ENCODE measurements at regions not wholly inside any gene's neighbourhood (a gene's known extent, or its start where the extent isn't known, plus 50 kb on each side); places are given as distances from the start of the nearest gene placed in this dataset.

DNA sequence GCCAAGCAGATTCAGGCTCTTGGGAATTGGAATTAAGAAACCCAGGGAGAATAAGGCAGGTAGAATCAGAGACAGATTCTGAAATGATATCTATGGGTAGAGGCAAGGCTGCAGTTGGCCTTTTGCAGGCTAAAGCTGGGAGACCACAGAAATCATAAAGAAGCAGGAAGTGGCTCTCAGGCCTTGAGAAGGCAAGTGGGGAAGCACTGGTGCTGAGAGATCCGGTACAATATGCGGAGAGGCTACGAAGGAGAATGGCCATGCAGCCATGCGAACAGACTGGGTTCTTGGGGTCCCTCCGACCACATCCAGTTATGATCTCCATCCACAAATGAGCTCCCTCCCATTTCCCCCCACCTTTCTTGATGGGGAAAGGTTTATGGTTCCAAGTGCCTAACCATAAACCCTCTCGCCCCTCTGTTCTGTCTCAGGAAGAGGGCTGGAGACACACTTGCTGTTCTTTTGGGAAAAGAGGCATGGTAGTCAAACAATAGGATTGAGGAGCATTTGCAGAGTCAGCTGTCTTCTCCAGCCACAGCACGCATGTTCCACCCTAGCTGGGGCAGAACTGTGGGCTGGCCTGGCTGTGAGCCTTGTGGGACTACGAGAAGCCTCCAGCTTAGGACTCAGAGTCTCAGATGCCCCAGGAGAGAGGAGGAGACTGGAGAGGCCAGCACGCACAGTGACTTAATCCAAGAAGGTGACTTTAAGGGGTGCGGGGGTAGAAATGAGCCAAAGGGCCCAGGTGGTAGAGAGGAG lies 99.6 kb downstream of the RPLP1 start:
- H3K27ac ChIP-seq (ENCODE audit: low read length), result no peak overlapping the region
- no peaks in the 10 kb centered on the region for H3K9me3 ChIP-seq (replicated peaks; ENCODE audit: insufficient read depth, low read length)

GRCh38 chr15:69553686-69554085 lies 101.1 kb downstream of the RPLP1 start:
- no peaks in the 10 kb centered on the region for H3K9me2 ChIP-seq (replicated peaks; ENCODE audit: insufficient read depth, low read length)

More for the DNA sequence above, 99.6 kb downstream of the RPLP1 start:
- Histone ChIP-seq H4K20me1 (ENCODE audit: insufficient read depth, low read length) (no peaks in the 10 kb centered on the region), H3F3A (ENCODE audit: insufficient read depth, low read length) (no peaks in the 10 kb centered on the region), H3K9ac (ENCODE audit: low read length) (no peak overlapping the region), H3K79me2 (ENCODE audit: low read length) (no peaks in the 10 kb centered on the region), H2AFZ (ENCODE audit: low read length) (no peak overlapping the region), H3K27me3 (replicated peaks; ENCODE audit: insufficient read depth, low read length) (no peaks in the 10 kb centered on the region; the same call in 1 of the 2 replicates), H3K36me3 (replicated peaks; ENCODE audit: insufficient read depth, low read length) (no peaks in the 10 kb centered on the region), H3K4me1 (ENCODE audit: low read length) (no peaks in the 10 kb centered on the region), H3K4me2 (ENCODE audit: low read depth, low read length) (no peak overlapping the region), H3K4me3 (ENCODE audit: low read length) (no peak overlapping the region), H3K9me2 (replicated peaks; ENCODE audit: insufficient read depth, low read length) (no peaks in the 10 kb centered on the region)
- no peak for TF ChIP-seq CTCF (IDR thresholded peaks at IDR 0.05; ENCODE audit: low read length)
- no peak for TF ChIP-seq EZH2phosphoT487 (IDR thresholded peaks at IDR 0.05; ENCODE audit: low read length)
- TF ChIP-seq EZH2 (optimal IDR thresholded peaks at IDR 0.05; ENCODE audit: low read depth, low read length), result no peak
- no peak for DNase-seq

GRCh38 chr15:69554279-69554961 lies 101.8 kb downstream of the RPLP1 start:
- H3F3A ChIP-seq (ENCODE audit: insufficient read depth, low read length), result no peaks in the 10 kb centered on the region
- H3K4me3 ChIP-seq (ENCODE audit: low read length), result no peak overlapping the region
- H3K36me3 ChIP-seq (replicated peaks; ENCODE audit: insufficient read depth, low read length), result no peaks in the 10 kb centered on the region
- H3K27me3 ChIP-seq (replicated peaks; ENCODE audit: insufficient read depth, low read length), result no peaks in the 10 kb centered on the region
- no peak overlapping the region for H3K4me2 ChIP-seq (ENCODE audit: low read depth, low read length)
- no peak overlapping the region for H2AFZ ChIP-seq (ENCODE audit: low read length)
- H3K79me2 ChIP-seq (ENCODE audit: low read length), result no peaks in the 10 kb centered on the region
- no peaks in the 10 kb centered on the region for H3K9me3 ChIP-seq (replicated peaks; ENCODE audit: insufficient read depth, low read length)
- no peaks in the 10 kb centered on the region for H4K20me1 ChIP-seq (ENCODE audit: insufficient read depth, low read length)
- no peaks in the 10 kb centered on the region for H3K9me2 ChIP-seq (replicated peaks; ENCODE audit: insufficient read depth, low read length)
- no peak overlapping the region for H3K9ac ChIP-seq (ENCODE audit: low read length)
- TF ChIP-seq CTCF (IDR thresholded peaks at IDR 0.05; ENCODE audit: low read length) (no peak), EZH2 (optimal IDR thresholded peaks at IDR 0.05; ENCODE audit: low read depth, low read length) (no peak), EZH2phosphoT487 (IDR thresholded peaks at IDR 0.05; ENCODE audit: low read length) (no peak)
- no peak for DNase-seq
- H3K4me1 ChIP-seq (ENCODE audit: low read length), result no peaks in the 10 kb centered on the region
- no peak overlapping the region for H3K27ac ChIP-seq (ENCODE audit: low read length)

More at GRCh38 chr15:69553686-69554085, 101.1 kb downstream of the RPLP1 start:
- no peaks in the 10 kb centered on the region; the same call in 1 of the 2 replicates for H3K27me3 ChIP-seq (replicated peaks; ENCODE audit: insufficient read depth, low read length)
- H3K36me3 ChIP-seq (replicated peaks; ENCODE audit: insufficient read depth, low read length), result no peaks in the 10 kb centered on the region
- H3K79me2 ChIP-seq (ENCODE audit: low read length), result no peaks in the 10 kb centered on the region
- no peaks in the 10 kb centered on the region for H4K20me1 ChIP-seq (ENCODE audit: insufficient read depth, low read length)
- no peak overlapping the region for H2AFZ ChIP-seq (ENCODE audit: low read length)
- H3K27ac ChIP-seq (ENCODE audit: low read length), result no peak overlapping the region
- TF ChIP-seq EZH2phosphoT487 (IDR thresholded peaks at IDR 0.05; ENCODE audit: low read length) (no peak), CTCF (IDR thresholded peaks at IDR 0.05; ENCODE audit: low read length) (no peak), EZH2 (optimal IDR thresholded peaks at IDR 0.05; ENCODE audit: low read depth, low read length) (no peak)
- H3K4me2 ChIP-seq (ENCODE audit: low read depth, low read length), result no peak overlapping the region
- H3K9ac ChIP-seq (ENCODE audit: low read length), result no peak overlapping the region
- no peaks in the 10 kb centered on the region for H3K4me1 ChIP-seq (ENCODE audit: low read length)
- no peaks in the 10 kb centered on the region for H3F3A ChIP-seq (ENCODE audit: insufficient read depth, low read length)
- H3K4me3 ChIP-seq (ENCODE audit: low read length), result no peak overlapping the region
- no peak for DNase-seq
- H3K9me3 ChIP-seq (replicated peaks; ENCODE audit: insufficient read depth, low read length), result no peaks in the 10 kb centered on the region

Data from MM.1S (cell line).